CD14-positive monocyte (primary cell): ENCODE measurements at regions not wholly inside any gene's neighbourhood (a gene's known extent, or its start where the extent isn't known, plus 50 kb on each side); places are given as distances from the start of the nearest gene placed in this dataset.

Experiments used
- DNase-seq, 3 donors: peaks; one replicate each; pipeline ENCODE4 v3.0.0-alpha.2; 2011 to 2022
- H2AFZ ChIP-seq: 2 replicates; pipeline ENCODE4 v1.6.0; 2012; ENCODE audit warnings: mild to moderate bottlenecking, low read depth, low read length, inconsistent platforms; ENCODE audit not compliant: insufficient read depth, poor library complexity, severe bottlenecking
- H3K27ac ChIP-seq, 2 donors: 1 replicate in 1 of 2; 2 replicates in 1 of 2; pipeline ENCODE4 v1.5.1; 2012 to 2013; ENCODE audit warnings: low read length in 2 of 2, control low read depth in 1 of 2, inconsistent platforms in 1 of 2, low read depth in 1 of 2, mild to moderate bottlenecking in 1 of 2
- H3K27me3 ChIP-seq, 2 donors: one replicate each; pipeline versions ENCODE4 v1.6.0 to v1.6.1; 2011 to 2013; ENCODE audit warnings: low read length in 2 of 2; ENCODE audit not compliant: control insufficient read depth in 2 of 2, insufficient read depth in 2 of 2
- H3K36me3 ChIP-seq, 2 donors: replicated peaks in 1 of 2; 1 replicate in 1 of 2; 2 replicates in 1 of 2; pipeline versions ENCODE4 v1.5.1 to v1.6.1; 2012 to 2013; ENCODE audit warnings: low read length in 2 of 2, control low read depth in 1 of 2, inconsistent platforms in 1 of 2, mild to moderate bottlenecking in 1 of 2; ENCODE audit not compliant: insufficient read depth in 2 of 2, control insufficient read depth in 1 of 2
- H3K4me1 ChIP-seq, 2 donors: 1 replicate in 1 of 2; 2 replicates in 1 of 2; pipeline versions ENCODE4 v1.5.1 to v1.6.1; 2012 to 2013; ENCODE audit warnings: low read length in 2 of 2, control low read depth in 1 of 2, inconsistent platforms in 1 of 2, mild to moderate bottlenecking in 1 of 2, moderate library complexity in 1 of 2; ENCODE audit not compliant: insufficient read depth in 2 of 2, control insufficient read depth in 1 of 2
- H3K4me2 ChIP-seq: replicated peaks from 2 replicates; pipeline ENCODE3; 2012; ENCODE audit warnings: low read length, moderate library complexity, mild to moderate bottlenecking; ENCODE audit not compliant: poor library complexity, severe bottlenecking; ENCODE audit errors: extremely low read depth
- H3K4me3 ChIP-seq, 3 experiments: fragments of 200-600 bp in 1 of 3; sonication (generic) in 1 of 3; replicated peaks in 1 of 3; 1 replicate in 2 of 3; 2 replicates in 1 of 3; pipeline ENCODE4 v1.5.1; 2011 to 2013; ENCODE audit warnings: low read length in 3 of 3, mild to moderate bottlenecking in 3 of 3, control low read depth in 2 of 3, low read depth in 2 of 3, inconsistent platforms in 1 of 3, moderate library complexity in 1 of 3
- H3K79me2 ChIP-seq: 2 replicates; pipeline ENCODE4 v1.6.0; 2012; ENCODE audit warnings: mild to moderate bottlenecking, control low read depth, inconsistent platforms, low read length, moderate library complexity; ENCODE audit not compliant: insufficient read depth
- H3K9ac ChIP-seq: 2 replicates; pipeline ENCODE4 v1.6.0; 2017; ENCODE audit warnings: low read length, mild to moderate bottlenecking; ENCODE audit not compliant: insufficient read depth, poor library complexity, severe bottlenecking
- H3K9me3 ChIP-seq, 2 donors: replicated peaks in 1 of 2; 1 replicate in 1 of 2; 2 replicates in 1 of 2; pipeline versions ENCODE4 v1.5.1 to v1.6.1; 2012 to 2013; ENCODE audit warnings: low read length in 2 of 2, control low read depth in 1 of 2; ENCODE audit not compliant: control insufficient read depth in 1 of 2, insufficient read depth in 1 of 2
- H4K20me1 ChIP-seq: 2 replicates; pipeline ENCODE4 v1.6.0; 2012; ENCODE audit warnings: mild to moderate bottlenecking, low read length, control low read depth, moderate library complexity; ENCODE audit not compliant: insufficient read depth
- H3K27ac Mint-ChIP-seq, 7 donors: one replicate each; pipeline ENCODE4 v1.8.0; 2020; ENCODE audit warnings: mild to moderate bottlenecking in 7 of 7, mixed read lengths in 7 of 7, moderate library complexity in 6 of 7, inconsistent platforms in 2 of 7
- H3K27me3 Mint-ChIP-seq, 3 donors: one replicate each; pipeline ENCODE4 v1.8.0; 2021 to 2022; ENCODE audit warnings: low read depth in 3 of 3, mild to moderate bottlenecking in 3 of 3, mixed read lengths in 3 of 3, moderate library complexity in 3 of 3, inconsistent platforms in 1 of 3
- H3K36me3 Mint-ChIP-seq, 2 donors: one replicate each; pipeline ENCODE4 v1.8.0; 2020; ENCODE audit warnings: mixed read lengths in 2 of 2, inconsistent platforms in 1 of 2, mild to moderate bottlenecking in 1 of 2
- H3K4me1 Mint-ChIP-seq: one replicate; pipeline ENCODE4 v1.8.0; 2020; ENCODE audit warnings: mild to moderate bottlenecking, mixed read lengths
- H3K4me3 Mint-ChIP-seq, 2 donors: one replicate each; pipeline ENCODE4 v1.8.0; 2020; ENCODE audit warnings: mild to moderate bottlenecking in 2 of 2, mixed read lengths in 2 of 2, moderate library complexity in 1 of 2
- H3K9me3 Mint-ChIP-seq, 7 donors: one replicate each; pipeline ENCODE4 v1.8.0; 2020 to 2022; ENCODE audit warnings: mixed read lengths in 7 of 7, mild to moderate bottlenecking in 6 of 7, moderate library complexity in 6 of 7, inconsistent platforms in 2 of 7
- WGBS: methylation state at CpG from one replicate; pipeline ENCODE4 v1.1.5; 2013; ENCODE audit warnings: missing lambda C conversion rate; ENCODE audit not compliant: insufficient coverage; 5-methylcytosine and 5-hydroxymethylcytosine counted together
- intact Hi-C, 2 donors: fragments of 100-400 bp; cut with micrococcal nuclease; formaldehyde crosslinking; loops; one replicate each; pipeline versions ENCODE4 v1.15.0 to v1.15.1; 2023
- TF ChIP-seq, protein P1 (sequence below): fragments of 200-600 bp; IDR thresholded peaks from one replicate; pipeline ENCODE4 v1.8.0; 2022; ENCODE audit warnings: antibody characterized with exemption, mild to moderate bottlenecking

- TF ChIP-seq, protein P1, sequence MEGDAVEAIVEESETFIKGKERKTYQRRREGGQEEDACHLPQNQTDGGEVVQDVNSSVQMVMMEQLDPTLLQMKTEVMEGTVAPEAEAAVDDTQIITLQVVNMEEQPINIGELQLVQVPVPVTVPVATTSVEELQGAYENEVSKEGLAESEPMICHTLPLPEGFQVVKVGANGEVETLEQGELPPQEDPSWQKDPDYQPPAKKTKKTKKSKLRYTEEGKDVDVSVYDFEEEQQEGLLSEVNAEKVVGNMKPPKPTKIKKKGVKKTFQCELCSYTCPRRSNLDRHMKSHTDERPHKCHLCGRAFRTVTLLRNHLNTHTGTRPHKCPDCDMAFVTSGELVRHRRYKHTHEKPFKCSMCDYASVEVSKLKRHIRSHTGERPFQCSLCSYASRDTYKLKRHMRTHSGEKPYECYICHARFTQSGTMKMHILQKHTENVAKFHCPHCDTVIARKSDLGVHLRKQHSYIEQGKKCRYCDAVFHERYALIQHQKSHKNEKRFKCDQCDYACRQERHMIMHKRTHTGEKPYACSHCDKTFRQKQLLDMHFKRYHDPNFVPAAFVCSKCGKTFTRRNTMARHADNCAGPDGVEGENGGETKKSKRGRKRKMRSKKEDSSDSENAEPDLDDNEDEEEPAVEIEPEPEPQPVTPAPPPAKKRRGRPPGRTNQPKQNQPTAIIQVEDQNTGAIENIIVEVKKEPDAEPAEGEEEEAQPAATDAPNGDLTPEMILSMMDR: no peak
- peaks cover 2 to 25% (median 14%) of the 10 kb centered on the region in 7 donors for H3K9me3 Mint-ChIP-seq
- no peak overlapping the region for H3K4me2 ChIP-seq
- H3K36me3 Mint-ChIP-seq: no peaks in the 10 kb centered on the region
- no peak for DNase-seq
- no peaks in the 10 kb centered on the region for H3K4me1 ChIP-seq
- no peak overlapping the region for H3K27ac Mint-ChIP-seq
- no peak overlapping the region for H2AFZ ChIP-seq
- H4K20me1 ChIP-seq: no peaks in the 10 kb centered on the region
- peaks cover 8 to 10% of the 10 kb centered on the region in 2 donors for H3K9me3 ChIP-seq
- H3K27ac ChIP-seq: no peak overlapping the region
- no peaks in the 10 kb centered on the region for H3K36me3 ChIP-seq
- H3K4me1 Mint-ChIP-seq: no peaks in the 10 kb centered on the region
- no peaks in the 10 kb centered on the region for H3K79me2 ChIP-seq
- H3K27me3 ChIP-seq: no peaks in the 10 kb centered on the region
- intact Hi-C loops: no loop called here
- WGBS: no CpG with 5 or more reads among the region's 1 CpG
- no peak overlapping the region for H3K4me3 Mint-ChIP-seq
- no peak overlapping the region for H3K9ac ChIP-seq
- H3K4me3 ChIP-seq: no peak overlapping the region
- peaks cover 0 to 1% (median 0%) of the 10 kb centered on the region in 3 donors for H3K27me3 Mint-ChIP-seq
Observed at GRCh38 chr3:118277814-118278213, 756.8 kb downstream of the IGSF11 start.

DNA sequence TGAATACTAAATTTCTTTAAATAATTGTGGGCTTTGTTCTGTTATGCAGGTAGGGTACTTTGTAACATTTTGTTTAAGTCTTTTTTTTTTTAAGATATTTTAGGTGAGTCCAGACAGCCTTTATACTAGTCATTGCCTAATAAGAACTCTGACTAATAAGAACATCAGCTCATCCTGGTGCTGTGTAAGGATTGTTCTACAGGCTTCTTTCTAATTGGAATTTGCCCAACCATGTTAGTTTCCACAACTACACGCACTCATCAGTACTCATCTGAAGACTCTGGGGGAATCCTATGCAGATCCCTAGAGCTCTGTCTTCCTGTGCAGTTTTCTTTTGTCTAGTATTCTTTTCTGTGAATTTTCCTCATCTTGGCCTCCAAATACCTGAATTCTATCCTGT is 741.8 kb downstream of the IGSF11 start:
- no peaks in the 10 kb centered on the region for H3K36me3 ChIP-seq
- H3K9me3 ChIP-seq: peaks cover 0 to 11% of the 10 kb centered on the region in 2 donors
- H4K20me1 ChIP-seq: no peaks in the 10 kb centered on the region
- no peak overlapping the region for H3K4me3 Mint-ChIP-seq
- no CpG with 5 or more reads among the region's 1 CpG for WGBS
- no peak overlapping the region for H2AFZ ChIP-seq
- H3K4me3 ChIP-seq: no peak overlapping the region
- no peak for DNase-seq
- H3K36me3 Mint-ChIP-seq: no peaks in the 10 kb centered on the region
- H3K79me2 ChIP-seq: no peaks in the 10 kb centered on the region
- H3K4me2 ChIP-seq: no peak overlapping the region
- H3K4me1 Mint-ChIP-seq: no peaks in the 10 kb centered on the region
- H3K9me3 Mint-ChIP-seq: peaks cover 0 to 7% (median 1%) of the 10 kb centered on the region in 7 donors
- H3K27ac Mint-ChIP-seq: no peak overlapping the region
- intact Hi-C loops: no loop called here
- no peak overlapping the region for H3K9ac ChIP-seq
- no peaks in the 10 kb centered on the region for H3K27me3 Mint-ChIP-seq
- H3K4me1 ChIP-seq: no peaks in the 10 kb centered on the region
- H3K27ac ChIP-seq: no peak overlapping the region
- H3K27me3 ChIP-seq: no peaks in the 10 kb centered on the region
- TF ChIP-seq, protein P1: no peak
